SK-N-SH (cell line): ENCODE measurements at regions not wholly inside any gene's neighbourhood (a gene's known extent, or its start where the extent isn't known, plus 50 kb on each side); places are given as distances from the start of the nearest gene placed in this dataset.

Experiments used
- CTCF ChIA-PET: fragments of 300-600, 350-600 bp; formaldehyde crosslinking; extraction: SDS; loops from one replicate; lab custom pipeline; 2021; lab: Yijun Ruan, JAX
- POLR2A ChIA-PET: fragments of 350-600 bp; sonication (Branson Sonifier 250); formaldehyde crosslinking; extraction: SDS; loops from one replicate; lab custom pipeline; 2020; ENCODE audit warnings: antibody characterized with exemption, inconsistent platforms; lab: Yijun Ruan, JAX
- DNase-seq: peaks from one replicate; pipeline ENCODE4 v3.0.0; 2012
- H2AFZ ChIP-seq: fragments of 200-600 bp; sonication (generic); 2 replicates; pipeline ENCODE4 v1.8.1; 2016; ENCODE audit warnings: antibody characterized with exemption, mild to moderate bottlenecking, low read depth
- H3F3A ChIP-seq: fragments of 200-600 bp; sonication (generic); replicated peaks from 2 replicates; pipeline ENCODE3; 2016; ENCODE audit warnings: antibody characterized with exemption, mild to moderate bottlenecking; ENCODE audit not compliant: insufficient read depth
- H3K27ac ChIP-seq, 2 experiments: fragments of 200-500 bp in 1 of 2; fragments of 200-600 bp in 1 of 2; sonication (Bioruptor generic) in 1 of 2; sonication (generic), shearing (Covaris generic) in 1 of 2; 2 replicates each; pipeline versions ENCODE4 v1.5.1 to v1.6.1; 2014 to 2016; ENCODE audit warnings: low read depth in 2 of 2, inconsistent platforms in 1 of 2, low read length in 1 of 2, mild to moderate bottlenecking in 1 of 2, mixed read lengths in 1 of 2
- H3K27me3 ChIP-seq: fragments of 200-600 bp; sonication (generic), shearing (Covaris generic); 2 replicates; pipeline ENCODE4 v1.6.1; 2016; ENCODE audit warnings: mixed run types; ENCODE audit not compliant: insufficient read depth
- H3K36me3 ChIP-seq, 2 experiments: fragments of 200-500 bp in 1 of 2; fragments of 200-600 bp in 1 of 2; sonication (Bioruptor generic) in 1 of 2; sonication (generic) in 1 of 2; replicated peaks in 1 of 2; 2 replicates each; pipeline versions ENCODE3 to v1.5.1; 2014 to 2016; ENCODE audit warnings: low read length in 1 of 2, mild to moderate bottlenecking in 1 of 2; ENCODE audit not compliant: insufficient read depth in 2 of 2, control insufficient read depth in 1 of 2
- H3K4me1 ChIP-seq, 2 experiments: fragments of 200-500 bp in 1 of 2; fragments of 200-600 bp in 1 of 2; sonication (Bioruptor generic) in 1 of 2; sonication (generic), shearing (Covaris generic) in 1 of 2; 2 replicates each; pipeline versions ENCODE4 v1.5.1 to v1.6.1; 2014 to 2016; ENCODE audit warnings: low read depth in 1 of 2, low read length in 1 of 2, mixed run types in 1 of 2; ENCODE audit not compliant: insufficient read depth in 2 of 2, control insufficient read depth in 1 of 2
- H3K4me2 ChIP-seq: fragments of 200-600 bp; sonication (generic), shearing (Covaris generic); 2 replicates; pipeline ENCODE4 v1.6.1; 2017; ENCODE audit warnings: mixed run types
- H3K4me3 ChIP-seq, 2 experiments: fragments of 200-500 bp in 1 of 2; fragments of 200-600 bp in 1 of 2; sonication (Bioruptor generic) in 1 of 2; sonication (generic), shearing (Covaris generic) in 1 of 2; 2 replicates each; pipeline versions ENCODE4 v1.5.1 to v1.8.1; 2014 to 2016; ENCODE audit warnings: low read depth in 2 of 2, inconsistent platforms in 1 of 2, low read length in 1 of 2, mild to moderate bottlenecking in 1 of 2, mixed read lengths in 1 of 2, moderate library complexity in 1 of 2
- H3K79me2 ChIP-seq: fragments of 200-600 bp; sonication (generic); 2 replicates; pipeline ENCODE4 v1.8.1; 2017; ENCODE audit warnings: mild to moderate bottlenecking; ENCODE audit not compliant: insufficient read depth
- H3K9ac ChIP-seq: fragments of 200-600 bp; sonication (generic); 2 replicates; pipeline ENCODE4 v1.6.1; 2017; ENCODE audit warnings: mixed run types
- H3K9me2 ChIP-seq: fragments of 200-600 bp; sonication (generic); 2 replicates; pipeline ENCODE4 v1.6.1; 2017; ENCODE audit warnings: mixed run types
- H3K9me3 ChIP-seq: fragments of 200-600 bp; sonication (generic); 2 replicates; pipeline ENCODE4 v1.6.1; 2017; ENCODE audit warnings: mixed run types, mild to moderate bottlenecking, moderate library complexity
- H4K20me1 ChIP-seq: fragments of 200-600 bp; sonication (generic); 2 replicates; pipeline ENCODE4 v1.6.1; 2017; ENCODE audit warnings: mild to moderate bottlenecking, mixed run types; ENCODE audit not compliant: insufficient read depth
- CHD2 ChIP-seq: fragments of 150-350 bp; IDR thresholded peaks from 2 replicates; pipeline ENCODE4 v1.6.1; 2018; ENCODE audit warnings: low read length; ENCODE audit not compliant: partially characterized antibody
- EP300 ChIP-seq, 2 experiments: IDR thresholded peaks; 2 replicates each; pipeline versions ENCODE4 v1.4.0 to v1.6.1; 2012; ENCODE audit warnings: borderline replicate concordance in 1 of 2, low read depth in 1 of 2, low read length in 1 of 2
- EZH2phosphoT487 ChIP-seq: fragments of 200-600 bp; sonication (generic); IDR thresholded peaks from 2 replicates; pipeline ENCODE4 v1.6.1; 2017; ENCODE audit warnings: low read depth, mixed run types, mild to moderate bottlenecking, antibody characterized with exemption, moderate library complexity, borderline replicate concordance
- FOXM1 ChIP-seq: IDR thresholded peaks from 2 replicates; pipeline ENCODE4 v1.4.0; 2012; ENCODE audit warnings: low read depth, mild to moderate bottlenecking
- JUND ChIP-seq: IDR thresholded peaks from 2 replicates; pipeline ENCODE4 v1.4.0; 2012
- MEF2A ChIP-seq: IDR thresholded peaks from 2 replicates; pipeline ENCODE4 v1.4.0; 2012; ENCODE audit warnings: low read depth, borderline replicate concordance
- MXI1 ChIP-seq: IDR thresholded peaks from 2 replicates; pipeline ENCODE4 v1.6.1; 2012; ENCODE audit warnings: mild to moderate bottlenecking, low read depth, low read length, improper control_type of control experiment
- NFIC ChIP-seq: IDR thresholded peaks from 2 replicates; pipeline ENCODE4 v1.4.0; 2012; ENCODE audit warnings: borderline replicate concordance
- NRF1 ChIP-seq: IDR thresholded peaks from 2 replicates; pipeline ENCODE4 v1.6.1; 2012; ENCODE audit warnings: low read depth, mild to moderate bottlenecking, low read length
- POLR2AphosphoS5 ChIP-seq: IDR thresholded peaks from 2 replicates; pipeline ENCODE4 v1.6.1; 2012; ENCODE audit warnings: low read depth, low read length
- RCOR1 ChIP-seq: fragments of 150-350 bp; IDR thresholded peaks from 2 replicates; pipeline ENCODE4 v1.6.1; 2017; ENCODE audit warnings: antibody characterized with exemption, low read length
- SIN3A ChIP-seq: IDR thresholded peaks from 2 replicates; pipeline ENCODE4 v1.6.1; 2012; ENCODE audit warnings: low read depth, mild to moderate bottlenecking, low read length, moderate library complexity, borderline replicate concordance
- SMC3 ChIP-seq: IDR thresholded peaks from 2 replicates; pipeline ENCODE4 v1.6.1; 2012; ENCODE audit warnings: low read depth, low read length, improper control_type of control experiment
- TAF1 ChIP-seq: IDR thresholded peaks from 2 replicates; pipeline ENCODE4 v1.6.1; 2012; ENCODE audit warnings: low read depth, mild to moderate bottlenecking, low read length, moderate library complexity, borderline replicate concordance
- USF2 ChIP-seq: fragments of 150-350 bp; IDR thresholded peaks from 2 replicates; pipeline ENCODE4 v1.6.1; 2017; ENCODE audit warnings: antibody characterized with exemption, low read length, low read depth, borderline replicate concordance
- WGBS: methylation state at CpG from one replicate; pipeline ENCODE4 v1.1.6; 2017; ENCODE audit warnings: low lambda C conversion rate; 5-methylcytosine and 5-hydroxymethylcytosine counted together
- TF ChIP-seq, protein P1 (sequence below): IDR thresholded peaks from 2 replicates; pipeline ENCODE4; 2012
- TF ChIP-seq, protein P2 (sequence below): fragments of 150-350 bp; IDR thresholded peaks from 2 replicates; pipeline ENCODE4 v1.6.1; 2016; ENCODE audit warnings: mild to moderate bottlenecking, low read depth, low read length
- TF ChIP-seq, protein P3 (sequence below): fragments of 200-600 bp; sonication (generic); IDR thresholded peaks from 2 replicates; pipeline ENCODE4 v1.6.1; 2017; ENCODE audit warnings: antibody characterized with exemption, mild to moderate bottlenecking, moderate library complexity

GRCh38 chr14:24713404-24713803 lies 79.4 kb upstream of the GZMB start (continued):
- TF ChIP-seq, protein P1, sequence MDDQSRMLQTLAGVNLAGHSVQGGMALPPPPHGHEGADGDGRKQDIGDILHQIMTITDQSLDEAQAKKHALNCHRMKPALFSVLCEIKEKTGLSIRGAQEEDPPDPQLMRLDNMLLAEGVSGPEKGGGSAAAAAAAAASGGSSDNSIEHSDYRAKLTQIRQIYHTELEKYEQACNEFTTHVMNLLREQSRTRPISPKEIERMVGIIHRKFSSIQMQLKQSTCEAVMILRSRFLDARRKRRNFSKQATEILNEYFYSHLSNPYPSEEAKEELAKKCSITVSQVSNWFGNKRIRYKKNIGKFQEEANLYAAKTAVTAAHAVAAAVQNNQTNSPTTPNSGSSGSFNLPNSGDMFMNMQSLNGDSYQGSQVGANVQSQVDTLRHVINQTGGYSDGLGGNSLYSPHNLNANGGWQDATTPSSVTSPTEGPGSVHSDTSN: no peak
- no peak for TF ChIP-seq MXI1
- TF ChIP-seq RCOR1: no peak
- TF ChIP-seq SIN3A: no peak
- TF ChIP-seq USF2: no peak

GRCh38 chr14:24712909-24713308 lies 78.9 kb upstream of the GZMB start:
- ChIA-PET CTCF (interaction anchor here (1.2 to 4.7 kb wide), 3 partner anchors 10 to 93 kb away, joined by 3 to 59 read pairs (median 39); no protein-coding TSS in a partner anchor), POLR2A (no interaction called here)
- H3F3A ChIP-seq: no peaks in the 10 kb centered on the region
- H3K4me2 ChIP-seq: no peak overlapping the region
- peaks cover 0 to 3% of the 10 kb centered on the region in 2 experiments; a peak in 1 of 4 replicates for H3K4me1 ChIP-seq
- no peaks in the 10 kb centered on the region for H3K36me3 ChIP-seq
- no peaks in the 10 kb centered on the region for H3K9me2 ChIP-seq
- 0% methylated on average over 6 of the region's 6 CpGs for whole genome bisulfite sequencing
- H4K20me1 ChIP-seq: no peaks in the 10 kb centered on the region
- H3K9me3 ChIP-seq: no peaks in the 10 kb centered on the region
- H3K79me2 ChIP-seq: no peaks in the 10 kb centered on the region
- TF ChIP-seq SMC3 (no peak), FOXM1 (no peak), TAF1 (no peak), CHD2 (no peak), MEF2A (no peak)
- TF ChIP-seq, protein P2, sequence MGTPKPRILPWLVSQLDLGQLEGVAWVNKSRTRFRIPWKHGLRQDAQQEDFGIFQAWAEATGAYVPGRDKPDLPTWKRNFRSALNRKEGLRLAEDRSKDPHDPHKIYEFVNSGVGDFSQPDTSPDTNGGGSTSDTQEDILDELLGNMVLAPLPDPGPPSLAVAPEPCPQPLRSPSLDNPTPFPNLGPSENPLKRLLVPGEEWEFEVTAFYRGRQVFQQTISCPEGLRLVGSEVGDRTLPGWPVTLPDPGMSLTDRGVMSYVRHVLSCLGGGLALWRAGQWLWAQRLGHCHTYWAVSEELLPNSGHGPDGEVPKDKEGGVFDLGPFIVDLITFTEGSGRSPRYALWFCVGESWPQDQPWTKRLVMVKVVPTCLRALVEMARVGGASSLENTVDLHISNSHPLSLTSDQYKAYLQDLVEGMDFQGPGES: no peak
- H2AFZ ChIP-seq: no peak overlapping the region
- no peak overlapping the region for H3K27ac ChIP-seq
- peaks cover 16% of the 10 kb centered on the region; the same call in 1 of the 2 replicates for H3K27me3 ChIP-seq
- no peak overlapping the region for H3K9ac ChIP-seq
- H3K4me3 ChIP-seq: no peak overlapping the region
- DNase-seq: no peak

GRCh38 chr14:24712374-24712773 lies 78.4 kb upstream of the GZMB start:
- POLR2A ChIA-PET: no interaction called here
- no peaks in the 10 kb centered on the region for H3K9me3 ChIP-seq
- no peaks in the 10 kb centered on the region for H3K9me2 ChIP-seq
- DNase-seq: no peak
- H3K4me1 ChIP-seq: peaks cover 0 to 3% of the 10 kb centered on the region in 2 experiments; a peak in 1 of 4 replicates
- H3K9ac ChIP-seq: no peak overlapping the region
- H2AFZ ChIP-seq: no peak overlapping the region
- H3F3A ChIP-seq: no peaks in the 10 kb centered on the region
- no peaks in the 10 kb centered on the region for H3K36me3 ChIP-seq
- no peaks in the 10 kb centered on the region for H4K20me1 ChIP-seq
- CTCF ChIA-PET: interaction anchor here (0.8 to 4.7 kb wide), 7 partner anchors 9 to 93 kb away, joined by 3 to 59 read pairs (median 5); no protein-coding TSS in a partner anchor
- 0% methylated on average over 1 of the region's 1 CpG for WGBS
- H3K27ac ChIP-seq: no peak overlapping the region
- H3K27me3 ChIP-seq: peaks cover 16% of the 10 kb centered on the region; the same call in 1 of the 2 replicates
- no peaks in the 10 kb centered on the region for H3K79me2 ChIP-seq
- no peak overlapping the region for H3K4me2 ChIP-seq
- no peak overlapping the region for H3K4me3 ChIP-seq
- TF ChIP-seq, protein P2: no peak
- TF ChIP-seq POLR2AphosphoS5 (no peak), EZH2phosphoT487 (no peak), JUND (no peak), CHD2 (no peak), NFIC (no peak), NRF1 (no peak), RCOR1 (no peak), EP300 (IDR thresholded peaks at IDR 0.05; ENCODE audit: borderline replicate concordance in 1 of 2, low read depth in 1 of 2, low read length in 1 of 2) (no peak), SIN3A (no peak), SMC3 (no peak)
- TF ChIP-seq, protein P3, sequence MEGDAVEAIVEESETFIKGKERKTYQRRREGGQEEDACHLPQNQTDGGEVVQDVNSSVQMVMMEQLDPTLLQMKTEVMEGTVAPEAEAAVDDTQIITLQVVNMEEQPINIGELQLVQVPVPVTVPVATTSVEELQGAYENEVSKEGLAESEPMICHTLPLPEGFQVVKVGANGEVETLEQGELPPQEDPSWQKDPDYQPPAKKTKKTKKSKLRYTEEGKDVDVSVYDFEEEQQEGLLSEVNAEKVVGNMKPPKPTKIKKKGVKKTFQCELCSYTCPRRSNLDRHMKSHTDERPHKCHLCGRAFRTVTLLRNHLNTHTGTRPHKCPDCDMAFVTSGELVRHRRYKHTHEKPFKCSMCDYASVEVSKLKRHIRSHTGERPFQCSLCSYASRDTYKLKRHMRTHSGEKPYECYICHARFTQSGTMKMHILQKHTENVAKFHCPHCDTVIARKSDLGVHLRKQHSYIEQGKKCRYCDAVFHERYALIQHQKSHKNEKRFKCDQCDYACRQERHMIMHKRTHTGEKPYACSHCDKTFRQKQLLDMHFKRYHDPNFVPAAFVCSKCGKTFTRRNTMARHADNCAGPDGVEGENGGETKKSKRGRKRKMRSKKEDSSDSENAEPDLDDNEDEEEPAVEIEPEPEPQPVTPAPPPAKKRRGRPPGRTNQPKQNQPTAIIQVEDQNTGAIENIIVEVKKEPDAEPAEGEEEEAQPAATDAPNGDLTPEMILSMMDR: no peak
- TF ChIP-seq, protein P1: no peak
